CD4-positive, alpha-beta T cell (primary cell): ENCODE measurements at regions not wholly inside any gene's neighbourhood (a gene's known extent, or its start where the extent isn't known, plus 50 kb on each side); places are given as distances from the start of the nearest gene placed in this dataset.

Source experiments
- ATAC-seq: fragments of 200-7000 bp; cut with Tn5 transposase; one replicate; pipeline ENCODE4 v1.10.0; 2022; ENCODE audit warnings: mild to moderate bottlenecking; ENCODE audit not compliant: poor library complexity
- CTCF ChIA-PET: fragments of 350-600 bp; sonication (Branson Sonifier 250); formaldehyde crosslinking; loops from one replicate; lab custom pipeline; 2021; ENCODE audit warnings: antibody characterized with exemption, inconsistent platforms; lab: Charles Lee
- POLR2A ChIA-PET: fragments of 350-600 bp; sonication (Branson Sonifier 250); formaldehyde crosslinking; loops from one replicate; lab custom pipeline; 2021; ENCODE audit warnings: antibody characterized with exemption, inconsistent platforms; lab: Charles Lee
- DNase-seq, 14 experiments: peaks; one replicate each; pipeline ENCODE4 v3.0.0-alpha.2; 2013 to 2020; ENCODE audit warnings: mixed read lengths in 2 of 14
- H3K27ac ChIP-seq, 2 donors: one replicate each; pipeline versions ENCODE4 v1.5.1 to v1.7.0; 2013; ENCODE audit warnings: low read length in 2 of 2, low read depth in 1 of 2, mild to moderate bottlenecking in 1 of 2
- H3K27me3 ChIP-seq, 2 experiments: 1 replicate in 1 of 2; 2 replicates in 1 of 2; pipeline versions ENCODE4 v1.6.1 to v1.7.0; 2013; ENCODE audit warnings: low read length in 2 of 2, control low read depth in 1 of 2, mild to moderate bottlenecking in 1 of 2, moderate library complexity in 1 of 2; ENCODE audit not compliant: insufficient read depth in 2 of 2, control insufficient read depth in 1 of 2
- H3K36me3 ChIP-seq: one replicate; pipeline ENCODE4 v1.6.1; 2013; ENCODE audit warnings: low read length, control low read depth; ENCODE audit not compliant: insufficient read depth
- H3K4me1 ChIP-seq: one replicate; pipeline ENCODE4 v1.6.1; 2013; ENCODE audit warnings: low read length, control low read depth; ENCODE audit not compliant: insufficient read depth
- H3K4me3 ChIP-seq: one replicate; pipeline ENCODE4 v1.5.1; 2013; ENCODE audit warnings: mild to moderate bottlenecking, low read length, moderate library complexity
- H3K9me3 ChIP-seq, 2 experiments: 1 replicate in 1 of 2; 2 replicates in 1 of 2; pipeline versions ENCODE4 v1.6.1 to v1.7.0; 2013; ENCODE audit warnings: low read length in 2 of 2, mild to moderate bottlenecking in 2 of 2, control low read depth in 1 of 2, moderate library complexity in 1 of 2; ENCODE audit not compliant: control insufficient read depth in 1 of 2, insufficient read depth in 1 of 2
- H3K27ac Mint-ChIP-seq: one replicate; pipeline ENCODE4 v1.8.0; 2020; ENCODE audit warnings: mixed read lengths
- H3K27me3 Mint-ChIP-seq: one replicate; pipeline ENCODE4 v1.8.0; 2021; ENCODE audit warnings: mixed read lengths
- H3K36me3 Mint-ChIP-seq: one replicate; pipeline ENCODE4 v1.8.0; 2021; ENCODE audit warnings: low read depth, mixed read lengths
- H3K4me1 Mint-ChIP-seq: one replicate; pipeline ENCODE4 v1.8.0; 2021; ENCODE audit warnings: low read depth, mixed read lengths
- H3K4me3 Mint-ChIP-seq: one replicate; pipeline ENCODE4 v1.8.0; 2020; ENCODE audit warnings: mild to moderate bottlenecking, mixed read lengths
- H3K9me3 Mint-ChIP-seq: one replicate; pipeline ENCODE4 v1.8.0; 2020; ENCODE audit warnings: mixed read lengths
- intact Hi-C, 2 experiments: fragments of 100-400 bp; cut with DNase I in 1 of 2; cut with micrococcal nuclease in 1 of 2; formaldehyde crosslinking; loops; one replicate each; pipeline versions ENCODE4 v1.15.1 to v1.9.0; 2023 to 2025; cut with DNase I, micrococcal nuclease
- TF ChIP-seq, protein P1 (sequence below): fragments of 200-600 bp; IDR thresholded peaks from one replicate; pipeline ENCODE4 v1.8.0; 2022; ENCODE audit warnings: antibody characterized with exemption, mild to moderate bottlenecking

DNA sequence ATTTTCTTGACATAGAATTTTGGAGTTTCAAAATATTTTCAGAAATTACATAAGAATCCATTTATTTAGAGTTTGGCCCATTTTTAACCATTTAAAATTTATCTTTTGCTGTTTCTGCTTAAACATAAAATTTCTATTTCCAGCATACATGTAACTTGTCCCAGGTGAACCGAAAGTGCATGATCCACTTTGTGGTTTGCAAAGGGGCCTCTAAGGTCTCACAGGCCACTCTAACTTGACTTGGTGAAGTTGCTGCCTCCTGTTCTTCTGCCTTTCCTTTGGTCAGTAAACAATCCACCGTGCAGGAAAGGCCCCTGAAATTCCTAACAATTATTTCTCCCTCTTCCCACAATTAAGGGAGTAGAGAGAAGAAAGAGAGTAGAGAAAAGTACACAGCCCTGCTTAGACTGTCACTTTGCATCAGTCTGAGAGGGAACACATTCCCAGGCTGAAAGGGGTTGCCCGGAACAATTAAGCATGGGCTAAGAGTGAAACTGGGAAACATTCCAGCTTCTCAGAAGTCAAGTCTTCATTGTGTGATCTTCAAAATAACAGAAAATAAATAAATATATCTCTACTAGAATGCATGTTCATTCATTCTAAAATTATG, 79.5 kb upstream of the SEMA3A start:
- H3K4me1 Mint-ChIP-seq: no peaks in the 10 kb centered on the region
- TF ChIP-seq, protein P1, sequence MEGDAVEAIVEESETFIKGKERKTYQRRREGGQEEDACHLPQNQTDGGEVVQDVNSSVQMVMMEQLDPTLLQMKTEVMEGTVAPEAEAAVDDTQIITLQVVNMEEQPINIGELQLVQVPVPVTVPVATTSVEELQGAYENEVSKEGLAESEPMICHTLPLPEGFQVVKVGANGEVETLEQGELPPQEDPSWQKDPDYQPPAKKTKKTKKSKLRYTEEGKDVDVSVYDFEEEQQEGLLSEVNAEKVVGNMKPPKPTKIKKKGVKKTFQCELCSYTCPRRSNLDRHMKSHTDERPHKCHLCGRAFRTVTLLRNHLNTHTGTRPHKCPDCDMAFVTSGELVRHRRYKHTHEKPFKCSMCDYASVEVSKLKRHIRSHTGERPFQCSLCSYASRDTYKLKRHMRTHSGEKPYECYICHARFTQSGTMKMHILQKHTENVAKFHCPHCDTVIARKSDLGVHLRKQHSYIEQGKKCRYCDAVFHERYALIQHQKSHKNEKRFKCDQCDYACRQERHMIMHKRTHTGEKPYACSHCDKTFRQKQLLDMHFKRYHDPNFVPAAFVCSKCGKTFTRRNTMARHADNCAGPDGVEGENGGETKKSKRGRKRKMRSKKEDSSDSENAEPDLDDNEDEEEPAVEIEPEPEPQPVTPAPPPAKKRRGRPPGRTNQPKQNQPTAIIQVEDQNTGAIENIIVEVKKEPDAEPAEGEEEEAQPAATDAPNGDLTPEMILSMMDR: no peak
- POLR2A ChIA-PET: no interaction called here
- Histone ChIP-seq H3K9me3 (no peaks in the 10 kb centered on the region), H3K27me3 (no peaks in the 10 kb centered on the region), H3K4me1 (no peaks in the 10 kb centered on the region), H3K36me3 (no peaks in the 10 kb centered on the region), H3K4me3 (no peak overlapping the region), H3K27ac (no peak overlapping the region)
- CTCF ChIA-PET: no interaction called here
- no peak overlapping the region for H3K4me3 Mint-ChIP-seq
- intact Hi-C loops: no loop called here
- no peak for ATAC-seq
- no peak overlapping the region for H3K27ac Mint-ChIP-seq
- H3K36me3 Mint-ChIP-seq: no peaks in the 10 kb centered on the region
- no peaks in the 10 kb centered on the region for H3K27me3 Mint-ChIP-seq
- H3K9me3 Mint-ChIP-seq: no peaks in the 10 kb centered on the region
- no peak for DNase-seq

GRCh38 chr7:84271543-84271942, 77.0 kb upstream of the SEMA3A start:
- Mint-ChIP-seq H3K27ac (no peak overlapping the region), H3K36me3 (no peaks in the 10 kb centered on the region), H3K9me3 (no peaks in the 10 kb centered on the region), H3K4me1 (no peaks in the 10 kb centered on the region), H3K4me3 (no peak overlapping the region), H3K27me3 (no peaks in the 10 kb centered on the region)
- Histone ChIP-seq H3K9me3 (no peaks in the 10 kb centered on the region), H3K27me3 (no peaks in the 10 kb centered on the region), H3K27ac (no peak overlapping the region), H3K4me1 (no peaks in the 10 kb centered on the region), H3K36me3 (no peaks in the 10 kb centered on the region), H3K4me3 (no peak overlapping the region)
- no peak for DNase-seq
- TF ChIP-seq, protein P1: no peak
- ATAC-seq: no peak
- POLR2A ChIA-PET: no interaction called here
- intact Hi-C loops: no loop called here
- CTCF ChIA-PET: no interaction called here

GRCh38 chr7:84264396-84264795, 69.8 kb upstream of the SEMA3A start:
- H3K4me1 Mint-ChIP-seq: no peaks in the 10 kb centered on the region
- ChIA-PET CTCF (no interaction called here), POLR2A (no interaction called here)
- H3K27ac ChIP-seq: no peak overlapping the region
- H3K36me3 ChIP-seq: no peaks in the 10 kb centered on the region
- H3K4me1 ChIP-seq: no peaks in the 10 kb centered on the region
- intact Hi-C loops: no loop called here
- H3K9me3 Mint-ChIP-seq: no peaks in the 10 kb centered on the region
- H3K4me3 Mint-ChIP-seq: no peak overlapping the region
- DNase-seq (no peak), ATAC-seq (no peak)
- peaks cover 0 to 11% of the 10 kb centered on the region in 2 experiments for H3K9me3 ChIP-seq
- TF ChIP-seq, protein P1: no peak
- H3K36me3 Mint-ChIP-seq: no peaks in the 10 kb centered on the region
- H3K27me3 ChIP-seq: no peaks in the 10 kb centered on the region
- peaks cover 4% of the 10 kb centered on the region for H3K27me3 Mint-ChIP-seq
- no peak overlapping the region for H3K4me3 ChIP-seq
- no peak overlapping the region for H3K27ac Mint-ChIP-seq
